ENCODE measurements at regions not wholly inside any gene's neighbourhood (a gene's known extent, or its start where the extent isn't known, plus 50 kb on each side); places are given as distances from the start of the nearest gene placed in this dataset.

- no peak overlapping the region for H3K27ac ChIP-seq
- no peak for TF ChIP-seq CTCF (conservative IDR thresholded peaks at IDR 0.05)
These were observed 121.6 kb downstream of the ALOX5 start for GRCh38 chr10:45495438-45496152.
